PC-3 (cell line): ENCODE measurements at regions not wholly inside any gene's neighbourhood (a gene's known extent, or its start where the extent isn't known, plus 50 kb on each side); places are given as distances from the start of the nearest gene placed in this dataset.

ENCODE experiments used
- CTCF ChIP-seq: fragments of 300-600 bp; sonication (generic); conservative IDR thresholded peaks from 2 replicates; pipeline ENCODE4 v1.5.1; 2017; ENCODE audit warnings: antibody characterized with exemption, low read depth, mild to moderate bottlenecking, low read length
- EZH2 ChIP-seq: fragments of 300-600 bp; sonication (generic); IDR thresholded peaks from one replicate; pipeline ENCODE4 v1.6.1; 2017; ENCODE audit warnings: antibody characterized with exemption, mild to moderate bottlenecking, low read length; ENCODE audit not compliant: unreplicated experiment
- EZH2phosphoT487 ChIP-seq: fragments of 300-600 bp; sonication (generic); IDR thresholded peaks from 2 replicates; pipeline ENCODE4 v1.6.1; 2018; ENCODE audit warnings: mild to moderate bottlenecking, antibody characterized with exemption, low read length, borderline replicate concordance

- TF ChIP-seq CTCF, result no peak
- TF ChIP-seq EZH2, result no peak
- TF ChIP-seq EZH2phosphoT487, result no peak
These were observed 60.1 kb downstream of the GADD45G start for GRCh38 chr9:89664896-89665329.
